Endothelial cell of umbilical vein (primary cell): ENCODE measurements at regions not wholly inside any gene's neighbourhood (a gene's known extent, or its start where the extent isn't known, plus 50 kb on each side); places are given as distances from the start of the nearest gene placed in this dataset.

Experiments used
- BruUV-seq: library from RNA; stranded (reverse); fragments of 400-500 nt; replicated peaks from 2 replicates; lab custom pipeline; 2021; lab: Mats Ljungman, UMichigan
- CTCF ChIA-PET: fragments of 300-600, 350-600 bp; sonication (Branson Sonifier 250); formaldehyde crosslinking; loops from one replicate; lab custom pipeline; 2021; ENCODE audit warnings: antibody characterized with exemption, inconsistent platforms; lab: Charles Lee
- POLR2A ChIA-PET: fragments of 300-600, 350-600 bp; sonication (Branson Sonifier 250); formaldehyde crosslinking; loops from one replicate; lab custom pipeline; 2021; ENCODE audit warnings: antibody characterized with exemption, inconsistent platforms; lab: Charles Lee
- DNase-seq: peaks from one replicate; pipeline ENCODE4 v3.0.0-alpha.2; 2011; ENCODE audit warnings: low read depth, low spot score
- FAIRE-seq: peaks from 2 replicates; lab custom pipeline; 2011; peaks lifted over from hg19 to GRCh38; lab: Jason Lieb, UNC
- H2AFZ ChIP-seq: 2 replicates; pipeline ENCODE4 v1.6.0; 2012; ENCODE audit warnings: low read depth, low read length, control low read depth, inconsistent platforms
- H3K27ac ChIP-seq: 2 replicates; pipeline ENCODE4 v1.5.1; 2011; ENCODE audit warnings: low read depth, mild to moderate bottlenecking, control low read depth, low read length, moderate library complexity; ENCODE audit not compliant: insufficient read depth
- H3K27me3 ChIP-seq, 2 experiments: 2 replicates each; pipeline versions ENCODE4 v1.6.0 to v1.6.1; 2011; ENCODE audit warnings: low read length in 2 of 2, mixed read lengths in 1 of 2; ENCODE audit not compliant: control insufficient read depth in 2 of 2, insufficient read depth in 2 of 2
- H3K36me3 ChIP-seq, 2 experiments: 2 replicates in 1 of 2; 3 replicates in 1 of 2; pipeline ENCODE4 v1.5.1; 2011; ENCODE audit warnings: low read length in 2 of 2, mild to moderate bottlenecking in 1 of 2, moderate library complexity in 1 of 2; ENCODE audit not compliant: control insufficient read depth in 2 of 2, insufficient read depth in 2 of 2; ENCODE audit errors: extremely low read depth in 1 of 2
- H3K4me1 ChIP-seq: 3 replicates; pipeline ENCODE4 v1.5.1; 2011; ENCODE audit warnings: mild to moderate bottlenecking, low read length; ENCODE audit not compliant: control insufficient read depth, insufficient read depth; ENCODE audit errors: extremely low read depth
- H3K4me2 ChIP-seq: 2 replicates; pipeline ENCODE4 v1.6.1; 2011; ENCODE audit warnings: low read length, control low read depth, mixed read lengths; ENCODE audit not compliant: insufficient read depth
- H3K4me3 ChIP-seq, 3 experiments: fragments of 200-600 bp in 1 of 3; sonication (generic), shearing (Covaris generic) in 1 of 3; replicated peaks in 1 of 3; 2 replicates each; pipeline ENCODE4 v1.5.1; 2011 to 2016; ENCODE audit warnings: control low read depth in 3 of 3, low read length in 3 of 3, mild to moderate bottlenecking in 2 of 3, inconsistent platforms in 1 of 3, low read depth in 1 of 3, moderate library complexity in 1 of 3; ENCODE audit not compliant: insufficient read depth in 1 of 3
- H3K79me2 ChIP-seq: 2 replicates; pipeline ENCODE4 v1.6.0; 2012; ENCODE audit warnings: low read length, inconsistent platforms; ENCODE audit not compliant: control insufficient read depth, insufficient read depth
- H3K9ac ChIP-seq: replicated peaks from 2 replicates; pipeline ENCODE3; 2011; ENCODE audit warnings: low read length, control low read depth; ENCODE audit not compliant: insufficient read depth; ENCODE audit errors: extremely low read depth
- H3K9me1 ChIP-seq: replicated peaks from 3 replicates; pipeline ENCODE4 v1.6.0; 2011; ENCODE audit warnings: mild to moderate bottlenecking, low read length; ENCODE audit not compliant: control insufficient read depth, insufficient read depth; ENCODE audit errors: extremely low read depth
- H3K9me3 ChIP-seq: replicated peaks from 2 replicates; pipeline ENCODE4 v1.5.1; 2012; ENCODE audit warnings: low read length, inconsistent platforms; ENCODE audit not compliant: control insufficient read depth, insufficient read depth
- H4K20me1 ChIP-seq: replicated peaks from 2 replicates; pipeline ENCODE3; 2011; ENCODE audit warnings: mild to moderate bottlenecking, low read length; ENCODE audit not compliant: control insufficient read depth, insufficient read depth; ENCODE audit errors: extremely low read depth
- EZH2 ChIP-seq: IDR thresholded peaks from 2 replicates; pipeline ENCODE4 v1.6.1; 2012; ENCODE audit warnings: borderline replicate concordance, low read depth, mild to moderate bottlenecking, moderate library complexity, low read length, inconsistent platforms; ENCODE audit not compliant: severe bottlenecking
- FOS ChIP-seq: IDR thresholded peaks from 2 replicates; pipeline ENCODE4 v1.6.1; 2011; ENCODE audit warnings: mild to moderate bottlenecking, low read length, moderate library complexity, borderline replicate concordance; ENCODE audit not compliant: insufficient read depth
- GATA2 ChIP-seq: IDR thresholded peaks from 2 replicates; pipeline ENCODE4 v1.7.0; 2011; ENCODE audit warnings: low read depth, mild to moderate bottlenecking, moderate library complexity, mixed read lengths, low read length; ENCODE audit not compliant: insufficient read length, insufficient read depth
- JUN ChIP-seq: IDR thresholded peaks from 2 replicates; pipeline ENCODE4 v1.6.1; 2011; ENCODE audit warnings: borderline replicate concordance, low read depth; ENCODE audit not compliant: insufficient read length, insufficient read depth
- MYC ChIP-seq: IDR thresholded peaks from one replicate; pipeline ENCODE4 v1.6.1; 2011; ENCODE audit warnings: mild to moderate bottlenecking, low read depth, low read length
- POLR2A ChIP-seq: IDR thresholded peaks from 2 replicates; pipeline ENCODE4 v1.6.1; 2012; ENCODE audit warnings: low read depth, mild to moderate bottlenecking, control low read depth, low read length
- POLR2AphosphoS5 ChIP-seq: IDR thresholded peaks from 2 replicates; pipeline ENCODE4 v1.6.1; 2012; ENCODE audit warnings: low read depth, mild to moderate bottlenecking, control low read depth, low read length, moderate library complexity; ENCODE audit not compliant: insufficient read depth
- dilution Hi-C: fragments of 300-500 bp; cut with MboI; formaldehyde crosslinking; loops from one replicate; pipeline ENCODE4 v1.15.0; 2019; ENCODE audit warnings: low sequenced_read_pairs; ENCODE audit not compliant: extremely low pct_ligation_motif_present
- intact Hi-C: fragments of 100-400 bp; cut with micrococcal nuclease; formaldehyde crosslinking; loops from one replicate; pipeline ENCODE4 v1.10.0; 2022
- TF ChIP-seq, protein P1 (sequence below), 2 donors: IDR thresholded peaks; 1 replicate in 1 of 2; 2 replicates in 1 of 2; pipeline ENCODE4 v1.5.1; 2011; ENCODE audit warnings: low read length in 2 of 2, mild to moderate bottlenecking in 2 of 2, moderate library complexity in 2 of 2, control low read depth in 1 of 2, inconsistent platforms in 1 of 2, low read depth in 1 of 2; ENCODE audit not compliant: insufficient read depth in 1 of 2; ENCODE audit errors: extremely low read depth in 1 of 2
- TF ChIP-seq, protein P2 (sequence below): IDR thresholded peaks from 2 replicates; pipeline ENCODE4 v1.6.1; 2011; ENCODE audit not compliant: insufficient read depth, insufficient read length

DNA sequence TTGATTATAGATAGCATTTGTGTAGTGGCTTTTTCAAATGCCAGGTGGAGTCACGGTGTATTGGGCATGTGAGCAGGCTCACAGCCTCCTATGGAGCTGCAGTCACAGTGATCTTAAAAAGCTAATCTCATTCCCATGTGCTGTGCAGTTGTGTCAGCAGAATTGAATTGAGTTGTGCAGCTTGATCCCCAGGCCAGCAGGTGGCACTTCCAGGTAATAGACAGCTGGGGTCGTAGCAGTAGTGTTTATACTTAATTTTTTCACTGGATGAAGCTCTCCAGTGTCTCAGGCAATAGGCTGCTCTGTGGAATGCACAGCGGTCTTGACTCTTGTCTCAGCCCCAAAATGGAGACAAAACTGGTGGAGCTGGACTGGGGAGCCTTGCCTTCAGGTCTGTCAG lies 1028.1 kb downstream of the SH3BGRL start:
- FAIRE-seq (no peak), DNase-seq (no peak)
- no peaks in the 10 kb centered on the region for H4K20me1 ChIP-seq
- no peak overlapping the region for H3K4me2 ChIP-seq
- no peaks in the 10 kb centered on the region for H3K9me3 ChIP-seq
- intact Hi-C loops, result no loop called here
- no peaks in the 10 kb centered on the region for H3K27me3 ChIP-seq
- dilution Hi-C loops, result no loop called here
- no peaks in the 10 kb centered on the region for H3K9me1 ChIP-seq
- no peaks in the 10 kb centered on the region for H3K79me2 ChIP-seq
- TF ChIP-seq GATA2, result no peak
- TF ChIP-seq, protein P1, sequence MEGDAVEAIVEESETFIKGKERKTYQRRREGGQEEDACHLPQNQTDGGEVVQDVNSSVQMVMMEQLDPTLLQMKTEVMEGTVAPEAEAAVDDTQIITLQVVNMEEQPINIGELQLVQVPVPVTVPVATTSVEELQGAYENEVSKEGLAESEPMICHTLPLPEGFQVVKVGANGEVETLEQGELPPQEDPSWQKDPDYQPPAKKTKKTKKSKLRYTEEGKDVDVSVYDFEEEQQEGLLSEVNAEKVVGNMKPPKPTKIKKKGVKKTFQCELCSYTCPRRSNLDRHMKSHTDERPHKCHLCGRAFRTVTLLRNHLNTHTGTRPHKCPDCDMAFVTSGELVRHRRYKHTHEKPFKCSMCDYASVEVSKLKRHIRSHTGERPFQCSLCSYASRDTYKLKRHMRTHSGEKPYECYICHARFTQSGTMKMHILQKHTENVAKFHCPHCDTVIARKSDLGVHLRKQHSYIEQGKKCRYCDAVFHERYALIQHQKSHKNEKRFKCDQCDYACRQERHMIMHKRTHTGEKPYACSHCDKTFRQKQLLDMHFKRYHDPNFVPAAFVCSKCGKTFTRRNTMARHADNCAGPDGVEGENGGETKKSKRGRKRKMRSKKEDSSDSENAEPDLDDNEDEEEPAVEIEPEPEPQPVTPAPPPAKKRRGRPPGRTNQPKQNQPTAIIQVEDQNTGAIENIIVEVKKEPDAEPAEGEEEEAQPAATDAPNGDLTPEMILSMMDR (IDR thresholded peaks at IDR 0.05; ENCODE audit: extremely low read depth in 1 of 2, insufficient read depth in 1 of 2, low read depth in 1 of 2, low read length in 2 of 2), result no peak
- TF ChIP-seq EZH2, result no peak
- no peak for TF ChIP-seq FOS
- TF ChIP-seq MYC, result no peak
- TF ChIP-seq, protein P2, sequence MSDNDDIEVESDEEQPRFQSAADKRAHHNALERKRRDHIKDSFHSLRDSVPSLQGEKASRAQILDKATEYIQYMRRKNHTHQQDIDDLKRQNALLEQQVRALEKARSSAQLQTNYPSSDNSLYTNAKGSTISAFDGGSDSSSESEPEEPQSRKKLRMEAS, result no peak
- TF ChIP-seq POLR2AphosphoS5, result no peak
- TF ChIP-seq JUN, result no peak
- TF ChIP-seq POLR2A, result no peak
- no peak overlapping the region for H2AFZ ChIP-seq
- no peaks in the 10 kb centered on the region for H3K36me3 ChIP-seq
- no TSS peak for BruUV-seq
- ChIA-PET POLR2A (no interaction called here), CTCF (no interaction called here)
- H3K4me1 ChIP-seq, result no peaks in the 10 kb centered on the region
- no peak overlapping the region for H3K4me3 ChIP-seq
- no peak overlapping the region for H3K27ac ChIP-seq
- no peak overlapping the region for H3K9ac ChIP-seq
